OCI-LY7 (cell line): ENCODE measurements at regions not wholly inside any gene's neighbourhood (a gene's known extent, or its start where the extent isn't known, plus 50 kb on each side); places are given as distances from the start of the nearest gene placed in this dataset.

Experiments
- BruUV-seq: library from RNA; stranded (reverse); fragments of 400-500 nt; replicated peaks from 2 replicates; lab custom pipeline; 2021; lab: Mats Ljungman, UMichigan
- CTCF ChIA-PET: fragments of 300-600 bp; sonication (Branson Sonifier 250); formaldehyde crosslinking; loops from one replicate; lab custom pipeline; 2022; ENCODE audit warnings: antibody characterized with exemption; ENCODE audit not compliant: unreplicated experiment; lab: Charles Lee
- POLR2A ChIA-PET: fragments of 300-600 bp; sonication (Branson Sonifier 250); formaldehyde crosslinking; loops from one replicate; lab custom pipeline; 2022; ENCODE audit warnings: antibody characterized with exemption; lab: Charles Lee
- DNase-seq: peaks from one replicate; pipeline ENCODE4 v3.0.0-alpha.2; 2015; ENCODE audit warnings: low spot score
- H2AFZ ChIP-seq: fragments of 200-600 bp; sonication (generic), shearing (Covaris generic); 2 replicates; pipeline ENCODE4 v1.6.1; 2014; ENCODE audit warnings: mild to moderate bottlenecking, antibody characterized with exemption, low read length, moderate library complexity
- H3K27ac ChIP-seq: fragments of 200-600 bp; sonication (generic); 2 replicates; pipeline ENCODE4 v1.5.1; 2014; ENCODE audit warnings: mixed run types, low read depth, mild to moderate bottlenecking, moderate library complexity, low read length, inconsistent platforms; ENCODE audit not compliant: poor library complexity, severe bottlenecking
- H3K36me3 ChIP-seq: fragments of 200-600 bp; sonication (generic); 2 replicates; pipeline ENCODE4 v1.6.1; 2014; ENCODE audit warnings: mild to moderate bottlenecking, antibody characterized with exemption, low read length, moderate library complexity, mixed read lengths; ENCODE audit not compliant: insufficient read depth
- H3K4me1 ChIP-seq: fragments of 200-600 bp; sonication (generic); 2 replicates; pipeline ENCODE4 v1.5.1; 2014; ENCODE audit warnings: mild to moderate bottlenecking, low read length; ENCODE audit not compliant: insufficient read depth, poor library complexity, severe bottlenecking
- H3K4me2 ChIP-seq: fragments of 200-600 bp; sonication (generic); 2 replicates; pipeline ENCODE4 v1.6.1; 2014; ENCODE audit warnings: mild to moderate bottlenecking, low read length
- H3K4me3 ChIP-seq: fragments of 200-600 bp; sonication (generic); 2 replicates; pipeline ENCODE4 v1.5.1; 2014; ENCODE audit warnings: mild to moderate bottlenecking, low read depth, low read length; ENCODE audit not compliant: poor library complexity, severe bottlenecking
- H3K79me2 ChIP-seq: fragments of 200-600 bp; sonication (generic); 2 replicates; pipeline ENCODE4 v1.6.1; 2016; ENCODE audit warnings: low read depth, mild to moderate bottlenecking, low read length, moderate library complexity, mixed read lengths; ENCODE audit not compliant: insufficient read depth
- H3K9me2 ChIP-seq: fragments of 200-600 bp; sonication (generic); 2 replicates; pipeline ENCODE4 v1.6.1; 2016; ENCODE audit warnings: mild to moderate bottlenecking, low read length, mixed read lengths; ENCODE audit not compliant: insufficient read depth
- H3K9me3 ChIP-seq: fragments of 200-600 bp; sonication (generic); 2 replicates; pipeline ENCODE4 v1.6.1; 2014; ENCODE audit warnings: mild to moderate bottlenecking, mixed run types, low read length, mixed read lengths
- H4K20me1 ChIP-seq: fragments of 200-600 bp; sonication (generic); 2 replicates; pipeline ENCODE4 v1.6.1; 2014; ENCODE audit warnings: mild to moderate bottlenecking, antibody characterized with exemption, low read length, moderate library complexity, mixed read lengths; ENCODE audit not compliant: insufficient read depth
- CTCF ChIP-seq: fragments of 200-600 bp; sonication (generic); conservative IDR thresholded peaks from 2 replicates; pipeline ENCODE4 v1.5.1; 2014; ENCODE audit warnings: mild to moderate bottlenecking, antibody characterized with exemption, low read length, moderate library complexity, mixed read lengths
- EZH2phosphoT487 ChIP-seq: fragments of 200-600 bp; sonication (generic); IDR thresholded peaks from 2 replicates; pipeline ENCODE4 v1.6.1; 2018; ENCODE audit warnings: low read depth, borderline replicate concordance, mild to moderate bottlenecking, mixed run types, antibody characterized with exemption, low read length, moderate library complexity, mixed read lengths
- intact Hi-C: fragments of 100-400 bp; cut with micrococcal nuclease; formaldehyde crosslinking; loops from one replicate; pipeline ENCODE4 v1.10.0; 2022; ENCODE audit not compliant: unreplicated experiment

DNA sequence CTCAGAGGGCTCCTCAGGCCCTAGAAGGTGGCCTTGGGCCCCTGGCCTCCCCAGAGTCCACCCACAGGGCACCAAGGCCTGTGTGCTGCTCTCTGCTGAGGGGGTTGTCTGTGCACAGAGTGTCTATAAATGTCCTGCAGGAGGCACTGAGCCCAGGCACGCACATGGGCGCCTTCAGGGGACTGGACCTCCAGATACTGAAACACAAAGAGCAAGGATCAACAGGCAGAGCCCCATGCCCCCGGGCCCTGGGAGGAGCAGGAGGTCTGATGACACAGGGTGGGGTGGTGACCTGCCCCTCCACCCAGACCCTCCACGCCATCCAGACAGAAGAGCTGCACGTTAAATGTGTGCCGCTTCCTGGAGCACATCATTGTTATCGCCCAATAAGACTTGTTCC is 64.6 kb upstream of the SIMC1 start:
- intact Hi-C loops, result no loop called here
- Histone ChIP-seq H3K4me2 (no peak overlapping the region), H3K27ac (no peak overlapping the region), H3K79me2 (no peaks in the 10 kb centered on the region), H3K36me3 (no peaks in the 10 kb centered on the region), H3K9me3 (no peaks in the 10 kb centered on the region), H4K20me1 (no peaks in the 10 kb centered on the region), H3K4me3 (no peak overlapping the region), H2AFZ (no peak overlapping the region), H3K9me2 (no peaks in the 10 kb centered on the region), H3K4me1 (no peaks in the 10 kb centered on the region)
- DNase-seq, result no peak
- ChIA-PET CTCF (no interaction called here), POLR2A (no interaction called here)
- no TSS peak for BruUV-seq
- no peak for TF ChIP-seq CTCF
- TF ChIP-seq EZH2phosphoT487, result no peak

DNA sequence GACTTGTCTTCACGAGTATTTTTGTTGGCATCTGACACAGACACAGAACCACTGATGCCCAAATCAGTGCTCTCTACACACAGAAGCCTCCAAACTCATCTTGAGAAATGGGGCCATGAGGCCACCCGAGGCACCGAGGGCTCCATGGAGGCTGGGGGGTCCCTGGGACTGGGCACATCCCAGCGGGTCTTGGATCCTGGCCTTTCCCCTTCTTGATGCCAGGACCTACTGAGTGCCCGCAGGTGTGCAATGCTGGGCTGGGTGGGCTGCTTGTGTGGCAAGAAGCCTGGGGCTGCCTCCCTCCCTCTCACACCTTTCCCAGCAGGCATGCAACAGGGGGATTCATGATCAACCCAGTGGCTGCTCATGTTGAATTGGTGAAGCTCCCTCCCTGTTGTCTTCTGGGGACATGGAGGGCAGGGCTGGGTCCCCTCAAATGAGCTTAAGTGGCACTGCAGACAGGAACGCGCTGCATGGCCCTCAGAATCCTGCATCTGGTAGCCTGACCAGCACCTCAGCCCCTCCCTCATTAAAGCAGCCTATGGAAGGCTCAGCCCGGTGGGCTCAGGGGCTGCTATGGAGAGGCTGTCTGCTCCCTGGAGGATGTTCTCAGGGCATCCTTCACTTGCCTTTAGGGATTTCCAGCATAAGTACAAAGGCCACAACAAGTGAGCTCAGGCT is 63.7 kb upstream of the SIMC1 start:
- BruUV-seq, result no TSS peak
- no peaks in the 10 kb centered on the region for H3K4me1 ChIP-seq
- H3K9me3 ChIP-seq, result no peaks in the 10 kb centered on the region
- no peak for DNase-seq
- ChIA-PET POLR2A (no interaction called here), CTCF (no interaction called here)
- no peaks in the 10 kb centered on the region for H4K20me1 ChIP-seq
- no peak overlapping the region for H3K4me2 ChIP-seq
- H3K4me3 ChIP-seq, result no peak overlapping the region
- H3K27ac ChIP-seq, result no peak overlapping the region
- intact Hi-C loops, result no loop called here
- H3K36me3 ChIP-seq, result no peaks in the 10 kb centered on the region
- H3K79me2 ChIP-seq, result no peaks in the 10 kb centered on the region
- no peaks in the 10 kb centered on the region for H3K9me2 ChIP-seq
- H2AFZ ChIP-seq, result no peak overlapping the region
- TF ChIP-seq EZH2phosphoT487, result no peak
- TF ChIP-seq CTCF, result no peak

DNA sequence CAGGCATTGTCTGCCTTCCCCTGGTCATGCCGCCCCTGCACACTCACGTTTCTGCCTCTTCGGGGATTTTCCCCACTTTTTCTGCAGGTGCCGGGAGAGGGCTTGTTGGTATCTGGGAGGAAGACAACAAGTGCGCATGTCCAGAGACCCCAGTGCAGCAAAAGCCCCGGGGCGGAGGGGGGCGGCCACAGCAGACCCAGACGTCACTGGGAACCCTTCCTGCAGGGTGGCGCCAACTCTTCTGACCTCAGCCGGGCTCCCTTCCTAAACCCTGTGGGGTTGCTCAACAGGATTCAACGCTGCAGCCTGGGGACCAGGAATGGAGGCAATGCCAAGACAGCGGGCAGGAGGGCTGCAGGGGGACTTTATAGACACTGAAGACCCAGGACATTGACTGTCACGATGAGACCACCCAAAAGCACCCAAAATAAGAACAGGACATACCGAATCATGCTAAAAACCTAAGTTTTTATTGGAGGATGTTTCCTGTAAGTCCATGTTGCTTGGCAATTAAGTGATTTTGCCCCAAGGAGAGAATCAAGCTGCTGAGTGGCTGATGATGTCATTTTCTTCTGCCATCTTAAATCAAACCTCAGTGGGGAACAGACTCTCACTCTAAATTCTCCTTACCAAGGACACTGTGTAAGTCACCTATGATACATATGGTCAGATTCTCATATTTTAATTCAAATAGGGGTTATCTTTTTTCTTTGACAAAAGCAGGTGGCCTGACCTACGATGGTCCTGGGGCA is 62.9 kb upstream of the SIMC1 start:
- no peak for DNase-seq
- Histone ChIP-seq H3K9me2 (no peaks in the 10 kb centered on the region), H3K9me3 (no peaks in the 10 kb centered on the region), H3K36me3 (no peaks in the 10 kb centered on the region), H3K4me2 (no peak overlapping the region), H3K4me3 (no peak overlapping the region), H2AFZ (no peak overlapping the region), H4K20me1 (no peaks in the 10 kb centered on the region), H3K27ac (no peak overlapping the region), H3K79me2 (no peaks in the 10 kb centered on the region), H3K4me1 (no peaks in the 10 kb centered on the region)
- ChIA-PET CTCF (no interaction called here), POLR2A (no interaction called here)
- TF ChIP-seq EZH2phosphoT487, result no peak
- TF ChIP-seq CTCF, result no peak
- intact Hi-C loops, result no loop called here
- BruUV-seq, result no TSS peak
